Left hindlimb (tissue), 1 donor: ENCODE measurements at regions not wholly inside any gene's neighbourhood (a gene's known extent, or its start where the extent isn't known, plus 50 kb on each side); places are given as distances from the start of the nearest gene placed in this dataset.

ENCODE experiments used
- DNase-seq: peaks from one replicate; pipeline ENCODE4 v3.0.0-alpha.2; 2018

DNA sequence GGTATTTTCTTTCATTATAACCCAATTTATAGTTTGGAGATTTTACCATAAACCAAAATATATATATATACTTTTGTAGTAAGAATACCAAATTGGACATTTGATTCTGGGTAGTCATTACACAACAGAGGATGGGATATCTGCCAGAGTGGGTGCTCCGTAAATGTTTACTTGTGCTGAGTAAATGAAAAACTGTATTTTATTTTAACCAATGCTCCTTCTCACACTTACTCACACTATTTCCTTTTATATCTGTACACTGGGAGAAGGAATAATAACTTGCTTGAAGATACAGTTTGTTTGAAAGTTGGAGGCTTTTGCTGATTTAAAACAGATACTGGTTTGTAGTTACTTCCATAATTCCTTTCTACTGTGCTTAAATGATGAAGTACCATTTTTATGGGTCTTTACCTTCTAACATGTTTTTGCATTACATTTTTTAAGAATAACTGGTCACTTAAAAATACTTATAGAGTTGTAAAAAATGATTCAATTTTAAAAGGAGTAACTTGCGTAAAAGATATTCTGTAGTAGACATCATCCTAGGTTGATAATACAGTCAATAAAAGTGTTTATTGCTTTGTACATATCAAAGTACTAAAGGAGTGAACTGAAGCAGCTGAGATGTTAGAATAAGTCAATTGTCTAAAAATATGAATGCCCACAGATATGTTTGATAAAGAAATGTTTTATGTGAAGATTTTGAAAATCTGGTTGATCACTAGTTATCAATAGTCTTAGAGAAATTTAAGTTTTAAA is 411.7 kb downstream of the UTRN start:
- no peak for DNase-seq

DNA sequence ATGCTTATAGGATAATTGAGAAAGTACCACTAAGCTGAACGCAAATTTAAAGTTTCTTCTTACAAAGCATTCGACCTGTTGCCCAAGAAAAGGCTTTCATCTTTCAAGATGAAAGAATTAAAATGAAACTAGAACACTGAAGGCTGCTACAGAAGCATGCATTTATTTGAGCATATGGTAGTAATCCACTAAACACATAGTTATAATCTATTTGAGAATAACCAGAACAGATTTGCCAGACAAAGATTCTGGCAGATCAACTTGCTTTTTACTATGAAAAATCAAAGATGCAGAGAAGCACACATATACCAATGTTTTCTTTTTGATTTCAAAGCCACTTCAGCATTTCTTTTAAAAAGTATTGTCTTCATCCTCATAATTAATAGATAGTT is 412.2 kb downstream of the UTRN start:
- DNase-seq: no peak

DNA sequence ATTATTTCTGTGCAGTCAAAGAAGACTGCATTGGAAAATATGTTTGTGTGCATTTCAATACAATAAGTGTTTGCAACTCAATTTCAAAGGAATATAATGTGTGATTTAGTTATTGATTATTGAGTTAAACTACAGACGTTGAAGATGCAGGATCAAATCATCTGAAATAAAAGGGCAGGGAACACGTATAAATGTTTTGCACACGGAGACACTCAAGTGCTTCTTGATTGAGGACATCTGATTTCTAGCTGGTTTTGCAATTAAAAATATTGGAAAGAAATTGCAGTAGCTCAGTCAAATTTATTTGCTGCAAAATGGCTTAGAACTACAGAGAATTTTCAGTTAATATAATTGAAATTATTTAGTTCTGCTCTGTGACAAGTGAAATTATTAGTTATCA is 412.7 kb downstream of the UTRN start:
- DNase-seq: no peak

DNA sequence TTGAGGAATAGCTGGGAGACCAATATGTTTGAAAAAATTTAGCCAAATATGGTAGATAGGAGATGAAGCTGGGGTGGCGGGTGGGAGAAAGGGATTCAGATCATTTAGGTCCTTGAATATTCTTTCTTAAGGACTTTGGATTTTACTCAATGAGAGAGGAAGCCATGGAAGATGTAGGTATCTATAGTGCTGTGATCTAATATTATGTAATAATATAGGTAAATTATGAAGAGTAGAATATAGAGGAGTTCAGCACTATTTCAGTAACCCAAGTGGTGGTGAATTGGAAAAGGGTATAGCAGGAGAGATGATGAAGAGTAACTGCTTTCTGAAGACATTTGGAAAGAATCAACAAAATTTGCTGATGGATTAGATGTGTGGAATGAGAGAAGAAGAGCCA is 417.6 kb downstream of the UTRN start:
- DNase-seq: no peak

DNA sequence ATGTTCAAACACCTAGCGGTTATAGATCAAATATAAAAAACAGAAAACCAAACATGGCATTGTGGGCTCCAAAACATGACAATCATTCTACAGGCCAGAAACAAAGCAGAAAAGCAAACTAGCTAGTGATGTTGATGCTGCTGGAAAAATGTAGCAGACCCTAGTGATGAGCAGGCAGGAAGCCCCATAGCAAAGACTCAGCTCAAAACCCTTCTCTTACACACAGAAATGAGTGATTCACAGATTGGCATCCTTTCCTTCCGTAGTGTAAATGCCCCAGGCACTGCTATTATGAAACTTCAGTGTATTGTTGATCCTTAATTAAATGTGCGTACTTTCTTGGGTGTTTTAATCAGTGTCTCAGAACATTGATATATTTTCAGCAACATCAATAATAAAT is 425.1 kb downstream of the UTRN start:
- no peak for DNase-seq

DNA sequence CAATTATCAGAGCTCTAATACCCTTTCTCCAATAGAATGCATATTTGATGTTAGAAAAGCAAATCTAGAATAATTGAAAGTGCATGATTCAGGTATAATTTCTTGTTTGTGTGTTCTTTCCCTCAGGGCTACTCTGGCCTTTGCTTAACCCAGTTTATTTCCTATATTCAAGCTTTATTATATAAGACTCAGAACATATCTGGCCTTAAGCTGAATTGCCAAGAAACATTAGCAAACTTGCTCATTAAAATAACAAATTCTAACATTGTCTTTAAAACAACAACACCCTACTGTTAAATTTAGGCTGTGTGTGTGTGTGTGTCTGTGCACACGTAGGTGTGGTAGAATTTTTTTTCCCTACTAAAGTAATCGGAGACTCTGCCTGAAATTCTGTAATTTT is 426.5 kb downstream of the UTRN start:
- DNase-seq: no peak

DNA sequence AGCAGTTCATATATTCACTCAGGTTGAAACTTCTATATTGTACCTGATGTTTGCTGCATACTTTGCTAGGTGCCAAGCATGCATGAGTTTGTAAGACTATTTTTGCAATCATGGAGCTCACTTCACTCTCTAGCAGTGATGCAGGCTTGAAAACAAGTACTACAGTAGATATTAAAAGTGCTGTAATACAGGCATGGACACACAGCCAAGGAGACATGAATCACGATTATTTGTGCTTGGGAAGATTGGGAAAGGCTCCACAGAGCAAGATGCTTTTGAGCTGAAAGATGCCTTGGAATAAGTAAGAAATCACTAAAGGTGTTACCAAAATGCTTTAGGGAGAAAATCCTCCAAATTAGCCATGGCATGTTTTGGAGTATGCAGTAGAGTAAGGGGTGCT is 427.4 kb downstream of the UTRN start:
- DNase-seq: no peak

DNA sequence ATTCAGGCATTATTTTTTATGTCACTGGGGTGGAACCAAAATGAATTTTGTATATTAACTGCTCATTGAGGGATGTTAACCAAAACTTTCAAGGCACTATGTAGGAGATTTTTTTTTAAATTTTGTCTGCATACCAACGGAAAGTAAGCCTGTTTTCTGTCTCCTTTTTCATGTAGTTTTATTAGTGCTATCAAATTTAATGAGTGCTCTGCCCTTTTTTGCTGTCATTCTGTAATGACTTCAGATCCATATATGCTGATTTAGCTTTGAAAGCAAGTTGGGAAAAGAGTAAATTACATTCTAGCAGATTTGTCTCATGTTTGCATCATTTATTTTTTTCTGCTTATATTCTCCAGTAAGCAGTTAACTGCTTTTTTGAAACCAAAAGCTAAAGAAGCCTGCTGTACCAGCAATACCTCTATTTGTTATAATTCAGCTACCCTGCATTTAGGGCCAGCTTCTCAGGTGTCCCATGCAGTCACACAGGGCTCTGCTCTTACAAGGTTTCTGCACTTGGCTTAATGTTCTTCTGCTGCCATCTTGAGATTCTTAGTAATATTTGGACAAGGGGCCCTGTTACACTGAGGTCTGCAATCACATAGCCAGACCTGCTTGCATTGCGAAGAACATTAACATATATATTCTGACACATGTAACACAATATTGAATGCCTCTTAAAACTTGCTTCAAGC is 429.0 kb downstream of the UTRN start:
- no peak for DNase-seq

DNA sequence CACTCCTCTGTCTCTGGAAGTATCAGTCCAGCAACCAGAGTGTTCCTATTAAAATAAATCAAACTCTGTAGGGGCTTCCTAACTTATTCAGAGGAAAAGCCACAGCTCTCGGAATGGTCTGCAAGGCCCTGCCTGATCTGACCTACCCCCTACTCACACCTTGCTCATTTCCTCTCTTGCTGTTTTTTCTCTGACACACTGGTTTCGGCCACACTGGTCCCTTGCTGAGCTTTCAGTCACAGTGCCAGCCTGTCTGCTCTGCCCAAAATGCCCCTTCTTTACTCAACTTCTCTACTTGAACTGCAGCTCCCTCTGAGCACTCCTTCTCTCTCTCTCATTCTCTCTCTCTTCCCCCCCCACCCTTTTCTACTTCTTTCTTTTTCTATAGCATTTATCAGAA is 430.2 kb downstream of the UTRN start:
- no peak for DNase-seq

DNA sequence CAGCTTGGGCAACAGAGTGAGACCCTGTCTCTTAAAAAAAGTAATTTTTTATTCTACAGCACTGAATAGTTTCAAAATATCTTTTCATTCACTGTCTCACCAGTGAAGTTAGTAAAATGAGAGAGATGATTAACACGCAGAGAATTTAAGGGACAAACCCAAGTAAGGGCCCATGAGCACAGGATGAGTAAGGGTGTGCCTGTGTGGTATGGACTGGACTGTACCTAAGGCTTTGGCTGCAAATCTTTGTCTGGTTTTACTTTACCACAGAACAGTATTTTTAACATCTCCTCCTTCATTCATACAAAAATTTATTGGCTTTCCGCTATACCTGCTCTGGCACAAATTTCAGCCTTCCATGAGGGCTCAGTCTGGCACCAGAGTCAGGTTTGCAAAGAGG is 433.3 kb downstream of the UTRN start:
- DNase-seq: no peak

DNA sequence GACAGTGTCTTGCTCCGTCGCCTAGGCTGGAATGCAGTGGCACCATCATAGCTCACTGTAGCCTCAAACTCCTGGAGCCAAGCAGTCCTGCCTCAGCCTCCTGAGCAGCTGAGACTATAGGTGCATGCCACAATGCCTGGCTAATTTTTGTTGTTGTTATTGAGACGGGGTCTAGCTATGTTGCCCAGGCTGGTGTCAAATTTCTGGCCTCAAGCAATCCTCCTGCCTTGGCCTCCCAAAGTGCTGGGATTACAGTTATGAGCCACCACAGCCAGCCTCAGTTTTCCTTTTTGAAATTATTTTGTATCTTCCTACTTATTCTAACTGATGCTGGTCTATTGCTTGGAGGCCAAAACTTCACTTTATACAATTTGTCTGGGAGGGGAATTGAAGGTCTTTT is 436.1 kb downstream of the UTRN start:
- no peak for DNase-seq

DNA sequence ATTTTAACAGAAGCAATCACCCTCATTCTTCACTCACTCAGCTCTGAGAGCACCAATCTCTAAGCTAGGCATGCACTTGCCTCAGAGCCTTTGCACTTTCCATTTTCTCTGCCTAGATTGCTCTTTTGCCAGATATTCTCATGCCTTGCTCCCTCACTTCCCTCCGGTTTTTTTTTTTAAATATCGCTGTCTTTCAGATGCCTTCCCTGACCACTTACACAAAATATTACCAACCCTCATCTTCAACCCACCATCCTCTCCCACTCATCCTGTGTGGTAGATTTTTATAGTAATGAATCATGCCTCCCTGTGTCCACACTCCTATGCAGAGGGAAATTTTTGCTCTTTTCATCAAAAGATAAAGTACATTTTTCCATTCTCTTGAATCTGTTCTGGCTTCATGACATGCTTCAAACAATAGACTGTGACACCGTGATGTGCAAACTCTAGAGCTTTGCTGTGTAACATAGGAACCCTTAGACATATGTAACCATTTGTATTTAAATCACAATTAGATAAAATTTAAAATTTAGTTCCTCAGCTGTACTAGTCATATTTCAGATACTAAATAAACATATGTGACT is 437.1 kb downstream of the UTRN start:
- no peak for DNase-seq

DNA sequence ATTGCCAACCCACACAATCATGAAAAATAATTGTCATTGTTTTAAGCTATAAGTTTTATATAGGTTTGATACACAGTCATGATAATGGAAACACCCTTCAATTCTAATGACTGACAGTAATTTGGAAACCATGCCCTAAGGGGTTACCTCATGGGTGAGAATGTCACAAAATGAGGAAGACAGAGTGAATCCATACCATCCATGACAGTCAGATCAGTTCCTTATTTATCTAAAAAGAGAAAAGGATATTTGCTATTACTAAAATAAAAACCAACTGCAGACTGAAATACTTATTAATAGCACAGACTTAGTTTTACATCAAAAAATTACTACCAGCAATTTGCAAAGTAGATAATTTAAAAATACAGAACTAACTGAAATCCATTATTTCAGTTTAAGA is 437.8 kb downstream of the UTRN start:
- DNase-seq: no peak

DNA sequence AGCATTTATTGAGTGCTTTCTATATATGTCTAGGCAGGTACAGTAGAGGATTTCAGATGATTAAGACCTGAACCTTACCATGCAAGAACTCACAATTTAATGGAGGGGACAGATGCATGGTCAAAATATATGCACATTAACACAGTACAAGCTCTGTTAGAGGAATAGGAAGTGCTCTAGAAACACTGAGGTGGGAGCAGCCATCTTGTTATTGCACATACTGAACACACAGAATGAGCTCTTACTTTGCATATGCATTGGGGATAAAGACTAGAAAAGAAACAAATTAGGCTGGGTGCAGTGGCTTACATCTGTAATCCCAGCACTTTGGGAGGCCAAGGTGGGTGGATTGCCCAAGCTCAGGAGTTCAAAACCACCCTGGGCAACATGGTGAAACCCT is 438.3 kb downstream of the UTRN start:
- no peak for DNase-seq

DNA sequence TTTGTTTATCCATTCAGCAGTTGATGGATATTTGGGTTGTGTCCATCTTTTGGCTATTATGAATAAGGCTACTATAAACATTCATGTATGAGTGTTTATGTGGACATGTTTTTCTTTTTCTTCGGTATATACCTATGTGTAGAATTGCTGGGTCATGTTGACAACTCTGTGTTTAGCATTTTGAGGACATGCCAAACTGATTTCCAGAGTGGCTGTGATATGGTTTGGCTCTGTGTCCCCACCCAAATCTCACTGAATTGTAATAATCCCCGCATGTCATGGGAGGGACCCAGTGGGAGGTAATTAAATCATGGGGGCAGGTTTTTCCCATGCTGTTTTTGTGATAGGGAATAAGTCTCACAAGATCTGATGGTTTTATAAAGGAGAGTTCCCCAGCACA is 439.7 kb downstream of the UTRN start:
- DNase-seq: no peak

DNA sequence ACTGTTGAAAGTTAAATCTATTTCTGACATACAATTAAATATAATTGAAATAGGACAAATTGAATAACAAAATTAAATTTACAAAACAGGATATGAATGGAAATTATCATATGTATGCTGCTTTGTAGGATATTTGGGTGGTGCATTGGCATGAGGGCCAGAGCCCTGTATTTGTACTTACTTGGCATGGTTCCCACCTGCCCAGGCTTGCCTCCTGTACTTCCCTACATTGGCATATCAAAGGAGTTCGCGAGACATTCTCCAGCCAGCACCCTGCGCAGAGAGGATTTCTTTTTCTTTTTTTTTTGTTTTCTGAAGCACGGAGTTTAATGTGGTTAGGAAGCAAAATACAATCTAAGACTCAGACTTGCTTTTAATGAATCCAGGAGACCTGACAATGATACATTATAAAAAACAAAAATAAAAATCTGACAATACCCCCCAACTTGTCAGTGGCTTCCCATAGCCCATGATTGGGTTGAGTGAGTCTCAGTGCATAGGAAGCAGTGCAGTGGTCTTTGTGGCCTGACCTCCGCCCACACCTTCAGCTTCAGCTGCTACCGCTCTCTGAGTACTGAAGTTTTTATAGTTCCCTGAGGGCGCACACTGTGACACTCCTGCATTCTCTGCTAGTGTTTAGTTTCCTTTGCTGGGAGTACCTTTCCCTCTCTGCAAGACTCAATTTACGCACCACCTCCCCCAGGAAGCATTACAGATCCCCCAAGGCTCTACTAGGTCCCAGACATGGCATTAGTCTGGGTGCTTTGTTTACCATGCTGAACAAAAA is 440.8 kb downstream of the UTRN start:
- DNase-seq: no peak

DNA sequence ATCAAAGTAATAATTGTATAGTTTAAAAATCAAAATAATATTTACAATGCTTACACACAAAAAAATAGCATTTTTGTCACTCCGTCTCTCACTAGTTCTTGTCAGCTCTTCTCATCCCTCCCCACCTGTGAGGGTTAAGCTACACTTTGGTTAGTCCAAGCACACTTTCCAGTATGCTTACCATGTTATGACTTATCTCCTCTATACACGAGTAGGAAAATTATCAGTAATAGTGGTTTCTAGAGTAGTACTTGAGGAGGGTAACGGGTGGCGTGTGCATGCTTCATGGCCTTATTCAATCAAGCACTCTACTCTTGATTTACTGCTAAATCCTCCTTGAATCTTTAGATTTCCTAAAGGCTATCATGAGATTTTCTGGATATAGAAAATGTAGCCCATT is 443.7 kb downstream of the UTRN start:
- DNase-seq: no peak

DNA sequence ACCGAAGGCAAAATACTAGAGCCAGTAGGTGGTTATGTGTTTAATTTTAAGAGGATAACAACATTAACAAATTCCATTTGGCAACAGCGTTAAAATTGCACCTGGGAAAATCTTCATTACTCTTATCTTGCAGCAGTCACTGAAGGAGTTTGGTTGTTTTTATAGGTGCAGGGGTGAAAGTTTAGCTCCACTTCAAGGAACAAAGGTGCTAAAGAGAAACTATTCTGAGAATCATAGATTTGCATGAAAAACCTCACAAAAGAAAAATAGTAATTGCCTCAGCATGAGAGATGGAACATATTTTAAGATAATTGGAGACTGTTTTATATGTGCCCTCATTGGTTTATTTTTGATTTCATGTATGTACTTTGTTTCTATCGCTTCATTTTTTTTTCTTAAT is 444.4 kb downstream of the UTRN start:
- no peak for DNase-seq

DNA sequence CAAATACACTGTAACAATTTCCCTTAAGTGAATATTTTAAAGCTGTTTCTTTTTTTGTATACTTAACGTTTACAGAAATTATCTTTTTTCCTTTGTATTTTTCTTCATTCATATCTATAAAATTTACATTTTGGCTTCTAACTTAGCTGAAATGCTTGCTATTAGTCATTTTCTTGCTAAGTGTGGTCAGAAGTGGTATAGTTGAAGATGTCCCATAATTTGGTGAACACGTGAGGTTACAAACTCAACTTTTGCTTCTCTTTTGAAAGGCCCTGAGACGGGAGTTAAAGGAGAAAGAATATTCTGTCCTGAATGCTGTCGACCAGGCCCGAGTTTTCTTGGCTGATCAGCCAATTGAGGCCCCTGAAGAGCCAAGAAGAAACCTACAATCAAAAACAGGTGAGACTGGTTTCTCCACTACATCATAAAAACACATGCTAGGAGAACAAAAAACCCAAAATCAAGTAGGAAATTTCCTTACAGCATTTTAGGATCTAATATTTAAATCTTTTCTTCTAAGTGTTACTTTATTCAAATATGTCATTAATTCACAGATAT is 445.0 kb downstream of the UTRN start:
- no peak for DNase-seq

DNA sequence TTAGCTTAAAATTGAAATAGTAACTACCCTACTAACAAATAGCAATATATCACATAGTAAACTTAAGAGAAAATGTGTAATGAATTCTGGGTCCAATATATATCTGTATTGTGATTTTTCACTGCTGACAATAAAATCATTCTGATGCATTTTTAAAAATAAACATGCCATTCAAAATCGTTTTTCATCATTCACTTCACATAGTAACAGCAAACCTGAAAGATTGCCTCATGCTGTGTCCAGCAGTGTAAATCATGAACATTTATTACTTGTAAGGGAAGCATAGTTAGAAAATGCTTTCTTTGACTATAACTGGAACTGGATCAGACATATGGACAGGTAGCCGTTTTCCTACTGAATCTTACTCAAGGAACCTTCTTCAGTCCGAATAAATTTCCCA is 446.1 kb downstream of the UTRN start:
- no peak for DNase-seq

DNA sequence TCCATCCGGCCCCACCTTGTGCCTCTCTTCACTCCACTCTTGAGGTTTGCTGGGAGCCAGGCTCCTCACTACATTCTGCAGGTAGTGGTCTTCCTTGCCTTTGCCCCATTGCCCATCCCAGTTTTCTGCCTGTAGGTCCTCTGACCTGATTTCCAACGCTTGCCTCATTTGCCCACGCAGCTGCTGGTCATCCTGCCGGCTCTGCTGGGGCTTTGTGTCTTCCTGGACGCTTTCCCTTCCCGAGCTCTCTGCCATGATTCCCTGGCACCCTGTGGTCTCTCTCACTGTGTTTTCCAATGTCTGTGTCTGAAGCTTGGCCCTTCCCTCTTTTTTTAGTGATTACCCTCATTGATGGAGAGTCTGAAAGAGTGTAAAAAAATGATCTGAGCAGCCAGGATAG is 451.6 kb downstream of the UTRN start:
- no peak for DNase-seq

DNA sequence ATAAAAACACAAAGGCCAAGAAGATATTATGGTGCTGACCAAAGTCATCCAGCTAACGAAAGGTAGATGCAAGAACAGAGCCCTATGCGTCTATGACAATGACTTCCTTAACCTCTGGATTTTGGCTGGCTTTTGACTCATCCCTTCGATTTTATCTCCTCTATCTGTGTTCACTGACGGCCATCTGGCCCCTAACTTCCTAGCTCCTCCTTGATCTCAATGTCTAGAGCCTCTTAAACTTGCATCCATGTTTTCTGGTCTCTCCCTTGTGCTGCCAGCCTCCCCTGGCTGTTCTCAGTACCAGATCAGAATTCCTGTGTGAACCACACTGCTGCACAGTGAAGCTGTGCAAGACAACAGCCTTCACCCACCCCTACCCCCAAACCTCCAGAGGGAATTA is 452.9 kb downstream of the UTRN start:
- DNase-seq: no peak

DNA sequence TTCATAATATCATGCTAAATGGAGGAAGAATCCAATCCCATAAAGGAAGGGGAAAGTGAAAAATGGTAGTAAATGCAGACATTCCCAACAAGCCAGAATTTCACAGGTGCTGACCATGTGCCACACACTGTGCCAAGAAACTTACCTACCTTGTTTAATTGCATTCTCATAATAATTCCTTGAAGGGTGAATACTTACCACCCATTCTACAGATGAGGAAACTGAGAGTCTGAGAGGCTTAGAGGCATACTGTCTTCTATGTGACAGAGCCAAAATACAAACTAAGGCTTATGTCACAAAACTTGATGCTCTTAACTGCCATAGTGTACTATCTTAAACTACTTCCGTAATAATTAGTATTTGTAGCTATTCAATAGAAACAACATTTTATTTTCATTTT is 454.7 kb downstream of the UTRN start:
- DNase-seq: no peak
